HG03439 (cell line): ENCODE measurements at regions not wholly inside any gene's neighbourhood (a gene's known extent, or its start where the extent isn't known, plus 50 kb on each side); places are given as distances from the start of the nearest gene placed in this dataset.

Experiments used
- ATAC-seq: cut with Tn5 transposase; IDR thresholded peaks from one replicate; pipeline ENCODE4 v1.9.1; 2021; ENCODE audit warnings: mild to moderate bottlenecking, moderate library complexity; ENCODE audit not compliant: unreplicated experiment

GRCh38 chr9:12463641-12464040 lies 229.5 kb upstream of the TYRP1 start:
- ATAC-seq = no peak

DNA sequence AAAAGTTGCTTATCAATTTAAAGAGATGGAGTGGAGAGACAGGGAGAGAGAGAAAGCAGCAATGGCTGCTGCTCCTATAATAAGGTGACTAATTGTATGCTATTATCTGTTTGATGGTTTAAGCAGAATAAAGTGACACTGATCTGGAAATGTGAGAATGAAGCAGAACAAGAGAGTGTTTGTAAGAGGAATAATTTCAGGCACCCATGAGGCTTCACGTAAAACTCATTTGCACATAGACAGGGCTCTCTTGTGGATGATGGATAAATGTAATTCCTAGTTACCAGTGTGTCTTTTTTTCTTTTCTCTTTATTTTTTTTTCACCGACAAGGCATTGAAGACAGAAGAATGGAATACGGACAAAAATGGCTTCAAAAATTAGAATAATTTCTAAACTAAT lies 228.8 kb upstream of the TYRP1 start:
- no peak for ATAC-seq

- no peak for ATAC-seq
Observed at GRCh38 chr9:12464910-12465512, 228.2 kb upstream of the TYRP1 start.

DNA sequence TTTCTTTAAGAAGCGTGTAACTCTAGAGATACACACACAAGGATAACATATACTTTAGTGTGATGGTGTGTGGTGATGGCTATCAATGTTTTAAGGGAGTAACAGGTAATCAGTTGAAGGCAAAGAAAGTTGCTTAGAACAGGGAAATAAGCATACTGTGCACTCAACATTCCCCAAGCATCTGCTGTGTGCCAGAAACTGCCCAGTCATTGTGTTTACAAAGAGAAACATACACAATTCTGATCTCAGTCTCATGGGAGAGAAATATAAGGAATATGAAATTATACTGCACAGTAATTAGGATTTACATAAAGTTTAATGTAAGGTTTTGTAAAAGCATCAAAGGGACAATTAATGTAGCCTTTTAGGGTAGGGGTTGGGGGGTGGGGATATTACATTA lies 224.1 kb upstream of the TYRP1 start:
- no peak for ATAC-seq

DNA sequence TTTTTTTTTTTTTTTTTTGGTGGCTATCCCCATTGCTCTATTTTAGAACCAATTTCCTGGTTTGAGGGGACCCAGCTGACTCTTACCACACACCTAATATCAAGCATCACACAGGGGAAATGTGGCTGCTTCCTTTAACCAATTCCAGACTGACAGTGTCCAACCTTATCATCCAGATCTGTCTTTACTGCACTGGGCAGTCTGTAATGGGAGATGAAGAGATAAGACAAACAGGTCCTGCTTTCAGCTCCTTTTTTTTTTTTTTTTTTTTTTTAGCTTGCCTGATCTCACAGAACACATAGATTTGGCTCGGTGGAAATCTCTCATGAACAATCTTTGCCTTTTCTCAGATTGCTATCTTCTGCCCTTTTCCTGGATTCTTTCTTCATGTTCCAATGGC lies 198.8 kb upstream of the TYRP1 start:
- no peak for ATAC-seq

- ATAC-seq = no peak
Observed at GRCh38 chr9:12497790-12498189, 195.4 kb upstream of the TYRP1 start.

DNA sequence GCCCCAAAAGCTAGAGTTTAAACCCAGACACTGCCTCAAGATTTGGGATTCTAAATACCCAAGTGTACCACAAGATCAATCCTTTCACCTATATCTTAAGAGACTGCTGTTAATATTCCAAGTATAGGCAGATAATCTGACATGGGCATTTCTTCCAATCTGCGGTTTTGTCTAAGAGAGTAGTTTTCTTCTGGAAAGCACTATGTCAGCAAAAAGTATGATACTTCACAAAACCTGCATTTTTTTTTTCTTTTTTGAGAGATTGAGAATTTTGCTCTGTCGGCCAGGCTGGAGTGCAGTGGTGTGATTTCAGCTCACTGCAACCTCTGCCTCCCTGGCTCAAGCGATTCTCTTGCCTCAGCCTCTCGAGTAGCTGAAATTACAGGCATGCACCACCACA lies 190.7 kb upstream of the TYRP1 start:
- no peak for ATAC-seq

DNA sequence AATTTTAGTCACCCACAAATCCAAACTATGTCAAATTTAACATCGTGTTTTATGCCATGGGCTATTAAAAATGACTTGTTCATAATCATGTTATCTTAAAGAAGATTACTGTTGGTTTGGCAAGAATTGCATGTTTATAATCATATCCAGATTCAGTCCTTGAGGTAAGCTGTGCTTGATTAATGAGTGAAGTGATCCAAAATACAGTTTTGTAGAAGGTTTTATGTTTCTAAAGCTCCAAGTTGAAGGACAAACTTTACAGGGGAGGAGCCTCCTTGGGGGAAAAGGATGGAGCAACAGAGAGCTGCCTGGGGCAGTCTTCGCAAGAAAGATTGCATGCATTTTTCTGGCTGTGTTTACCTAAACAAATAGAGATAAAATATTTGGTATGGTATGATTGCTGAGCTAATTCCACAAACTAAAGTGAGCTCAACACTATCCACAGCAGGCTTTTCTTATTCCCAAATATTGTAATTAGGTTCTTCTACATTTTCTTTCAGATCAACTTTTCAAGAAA lies 189.5 kb upstream of the TYRP1 start:
- ATAC-seq = no peak

- no peak for ATAC-seq
Observed at GRCh38 chr9:12510551-12510950, 182.6 kb upstream of the TYRP1 start.

DNA sequence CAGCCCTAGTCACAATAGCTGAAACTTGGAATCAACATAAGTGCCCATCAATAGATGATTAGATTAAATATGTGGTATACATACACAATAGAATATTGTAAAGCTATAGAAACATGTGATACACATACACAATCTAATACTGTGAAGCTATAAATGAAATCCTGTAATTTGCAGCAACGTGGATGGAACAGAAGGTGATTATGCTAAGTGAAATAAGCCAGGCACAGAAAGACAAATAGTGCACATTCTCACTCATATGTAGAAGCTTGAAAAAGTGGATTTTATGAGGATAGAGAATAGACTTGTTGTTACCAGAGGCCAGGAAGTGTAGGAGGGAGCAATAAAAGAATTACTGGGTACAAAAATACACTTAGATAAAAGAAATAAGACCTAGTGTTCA lies 181.5 kb upstream of the TYRP1 start:
- no peak for ATAC-seq

DNA sequence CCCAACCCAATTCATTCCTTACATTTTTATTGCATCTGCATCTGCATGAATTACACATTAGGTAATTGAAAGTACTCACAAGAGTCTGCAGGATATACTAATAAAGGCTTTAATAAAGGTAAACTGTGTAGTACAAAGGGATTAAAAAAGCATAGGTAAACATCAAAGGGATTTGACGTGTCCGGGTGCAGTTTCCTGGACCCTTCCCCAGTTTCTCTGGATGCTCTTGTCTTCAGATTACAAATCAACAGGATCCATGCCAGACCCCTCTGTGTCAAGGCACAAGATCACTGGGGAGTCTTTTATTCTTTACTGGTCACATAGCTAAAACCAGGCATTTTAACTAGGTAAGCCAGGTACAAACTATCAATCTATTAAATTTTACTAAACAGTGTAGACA lies 177.2 kb upstream of the TYRP1 start:
- ATAC-seq = no peak

DNA sequence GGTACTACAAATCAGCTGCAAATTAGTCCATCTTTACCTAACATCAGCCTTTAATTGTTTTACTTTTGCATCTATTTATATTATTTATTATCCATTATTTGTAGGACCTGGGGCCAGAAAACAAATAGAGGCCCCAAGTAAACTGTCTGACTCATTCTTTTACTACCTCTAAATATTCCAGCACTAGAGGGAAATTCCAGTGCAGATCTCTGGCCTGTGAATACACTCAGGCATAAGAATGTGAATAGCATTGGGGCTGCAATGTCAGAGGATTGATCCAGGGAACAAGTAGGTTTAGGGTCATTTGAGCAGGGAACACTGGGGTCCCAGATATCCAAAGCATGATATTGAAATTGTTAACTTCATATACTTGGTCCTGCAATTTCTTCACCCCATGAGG lies 176.6 kb upstream of the TYRP1 start:
- no peak for ATAC-seq

- ATAC-seq = no peak
Observed at GRCh38 chr9:12538842-12539579, 154.2 kb upstream of the TYRP1 start.

- no peak for ATAC-seq
Observed at GRCh38 chr9:12539580-12539975, 153.6 kb upstream of the TYRP1 start.

- no peak for ATAC-seq
Observed at GRCh38 chr9:12544700-12545099, 148.5 kb upstream of the TYRP1 start.

GRCh38 chr9:12554636-12555035 lies 138.5 kb upstream of the TYRP1 start:
- ATAC-seq = no peak

DNA sequence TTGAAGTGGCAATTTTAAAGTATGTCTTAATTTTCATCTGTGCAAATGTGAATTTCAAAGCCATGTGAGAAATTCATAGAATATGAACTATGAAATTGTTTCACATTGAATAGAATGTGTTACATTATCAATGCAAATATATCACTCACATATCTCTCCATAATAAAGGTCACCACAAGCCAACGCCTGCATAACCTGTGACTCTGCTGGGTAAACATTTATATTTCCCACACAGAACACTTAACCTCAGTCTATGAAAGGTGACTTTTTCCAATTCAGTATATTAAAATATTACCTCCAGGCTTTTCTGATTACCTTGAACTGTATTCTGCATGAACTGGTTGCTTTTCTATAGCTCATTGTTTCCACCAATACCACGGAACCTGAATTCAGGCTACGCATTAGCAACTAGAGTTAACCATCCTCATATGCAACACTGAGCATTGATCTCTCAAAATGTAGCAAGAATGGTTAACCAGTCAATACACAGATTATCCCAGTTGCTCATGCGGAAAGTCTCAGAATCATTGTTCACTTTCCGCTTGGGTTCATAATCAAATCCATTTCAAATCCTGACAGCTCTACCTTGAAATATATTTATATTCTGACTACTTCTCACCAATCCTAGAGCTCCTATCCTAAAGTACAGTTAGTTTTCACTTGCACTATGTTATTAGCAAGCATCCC lies 126.6 kb upstream of the TYRP1 start:
- no peak for ATAC-seq

DNA sequence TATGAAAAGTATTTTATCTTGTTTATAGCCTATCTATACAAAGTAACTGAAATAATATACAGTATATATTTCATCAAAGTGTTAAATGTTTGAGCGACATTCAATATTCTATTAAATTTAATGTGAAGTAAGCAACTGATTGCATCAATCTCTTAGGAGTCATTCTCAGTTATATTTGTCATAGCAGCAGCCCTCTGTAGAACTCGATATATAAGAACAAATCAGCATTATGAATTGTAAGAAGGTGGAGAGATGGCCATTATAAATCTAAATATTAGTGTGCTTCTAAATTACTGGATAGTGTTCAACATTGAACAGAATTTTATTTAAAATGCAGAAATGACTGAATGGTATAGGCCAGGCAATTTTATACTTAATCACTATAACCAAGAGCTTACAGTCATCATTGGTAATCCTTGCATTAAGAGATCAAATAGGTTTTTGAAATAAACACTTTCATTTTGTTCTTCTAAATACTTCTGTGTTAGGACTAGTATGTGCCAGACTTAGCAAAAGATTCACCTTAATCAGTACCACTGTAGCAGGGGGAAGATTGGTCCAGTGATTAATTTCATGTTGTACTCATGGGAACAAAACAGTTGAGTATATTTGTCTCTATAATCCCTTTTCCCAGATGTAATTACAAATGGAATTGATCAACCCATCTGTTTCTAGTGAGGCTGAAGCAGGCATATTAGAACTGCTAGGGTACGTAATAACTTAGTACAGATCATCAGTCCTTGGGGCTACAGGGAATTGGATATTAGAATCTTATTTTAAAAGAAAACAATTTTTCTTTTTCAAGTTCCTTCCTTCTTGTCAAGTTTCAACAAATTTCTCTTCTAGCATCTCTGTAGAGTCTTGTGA lies 108.3 kb upstream of the TYRP1 start:
- no peak for ATAC-seq

DNA sequence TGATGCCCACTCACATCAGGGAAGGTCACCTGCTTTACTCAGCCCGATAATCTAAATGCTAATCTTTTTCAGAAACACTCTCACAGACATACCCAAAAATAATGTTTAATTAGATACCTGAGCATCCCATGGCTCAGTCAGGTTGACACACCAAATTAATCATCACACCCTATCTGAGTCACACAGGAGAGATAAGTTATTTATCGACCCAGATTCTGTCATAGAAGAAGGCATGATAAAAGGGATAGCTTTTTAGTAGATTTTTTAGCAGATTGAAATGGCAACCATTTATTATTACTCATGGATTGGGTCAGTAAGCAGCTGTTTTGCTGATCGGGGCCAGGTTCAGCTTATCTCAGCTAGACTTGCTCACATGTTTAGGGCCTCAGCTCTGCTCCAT lies 97.8 kb upstream of the TYRP1 start:
- ATAC-seq = no peak

DNA sequence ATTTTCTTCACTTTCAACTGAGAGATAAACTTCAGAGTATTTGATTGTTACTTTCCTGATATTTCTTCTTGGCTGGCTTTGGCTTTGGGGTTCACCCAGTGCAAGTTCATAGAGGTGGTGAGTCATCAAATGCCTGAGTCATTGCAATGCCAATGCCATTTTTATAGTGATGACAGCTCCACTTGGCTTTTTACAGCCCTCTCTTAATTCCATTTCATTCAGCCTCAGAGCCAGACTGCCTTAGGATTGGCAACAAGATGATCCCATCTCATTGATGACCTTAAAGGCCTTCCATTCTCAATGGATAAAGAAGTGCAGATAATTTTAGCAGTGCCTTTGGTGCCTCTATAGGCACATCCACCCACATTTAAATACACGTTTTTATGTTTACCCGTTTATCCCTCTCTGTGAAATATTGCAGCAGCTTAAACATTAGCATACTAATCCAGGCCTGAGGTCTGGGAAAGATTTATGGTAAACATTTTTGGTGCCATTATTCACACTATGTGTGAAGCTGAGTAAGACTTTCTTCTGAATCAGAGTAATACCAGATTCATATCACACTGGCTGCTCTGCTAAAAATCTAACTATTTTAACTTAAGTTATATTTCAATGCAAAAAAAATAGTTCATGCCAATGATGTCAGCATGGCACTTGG lies 88.9 kb upstream of the TYRP1 start:
- no peak for ATAC-seq
